Mesenchymal stem cell (in vitro differentiated cells and primary cell): ENCODE measurements at regions not wholly inside any gene's neighbourhood (a gene's known extent, or its start where the extent isn't known, plus 50 kb on each side); places are given as distances from the start of the nearest gene placed in this dataset.

Experiments
- DNase-seq: peaks from one replicate; pipeline ENCODE4 v3.0.0-alpha.2; 2013
- H2AFZ ChIP-seq: one replicate; pipeline ENCODE4 v1.6.1; 2013; ENCODE audit warnings: low read depth, mild to moderate bottlenecking, control low read depth, inconsistent platforms, low read length, moderate library complexity
- H2AK5ac ChIP-seq: 2 replicates; pipeline ENCODE4 v1.6.1; 2013; ENCODE audit warnings: low read length, moderate library complexity, mild to moderate bottlenecking, inconsistent platforms; ENCODE audit not compliant: severe bottlenecking
- H2BK120ac ChIP-seq: one replicate; pipeline ENCODE4 v1.6.1; 2013; ENCODE audit warnings: low read depth, mild to moderate bottlenecking, inconsistent platforms, low read length, moderate library complexity
- H2BK12ac ChIP-seq, 2 experiments: one replicate each; pipeline ENCODE4 v1.6.1; 2013; ENCODE audit warnings: inconsistent platforms in 2 of 2, low read length in 2 of 2, mild to moderate bottlenecking in 2 of 2, moderate library complexity in 2 of 2, control low read depth in 1 of 2
- H2BK15ac ChIP-seq: one replicate; pipeline ENCODE4 v1.6.1; 2013; ENCODE audit warnings: mild to moderate bottlenecking, low read depth, inconsistent platforms; ENCODE audit not compliant: poor library complexity, severe bottlenecking
- H2BK5ac ChIP-seq: 2 replicates; pipeline ENCODE4 v1.6.1; 2013; ENCODE audit warnings: low read depth, mild to moderate bottlenecking, low read length, control low read depth, inconsistent platforms; ENCODE audit not compliant: poor library complexity, severe bottlenecking
- H3K14ac ChIP-seq, 2 experiments: one replicate each; pipeline ENCODE4 v1.6.1; 2013; ENCODE audit warnings: inconsistent platforms in 2 of 2, low read length in 2 of 2, control low read depth in 1 of 2, mild to moderate bottlenecking in 1 of 2, moderate library complexity in 1 of 2
- H3K18ac ChIP-seq, 2 experiments: one replicate each; pipeline ENCODE4 v1.6.1; 2013; ENCODE audit warnings: inconsistent platforms in 2 of 2, low read length in 2 of 2, control low read depth in 1 of 2, low read depth in 1 of 2, mild to moderate bottlenecking in 1 of 2
- H3K23ac ChIP-seq, 2 experiments: one replicate each; pipeline ENCODE4 v1.6.1; 2013; ENCODE audit warnings: inconsistent platforms in 2 of 2, low read length in 2 of 2, mild to moderate bottlenecking in 2 of 2, moderate library complexity in 2 of 2, control low read depth in 1 of 2
- H3K27ac ChIP-seq: 2 replicates; pipeline ENCODE4 v1.5.1; 2013; ENCODE audit warnings: mild to moderate bottlenecking, moderate library complexity, low read length, control low read depth, inconsistent platforms; ENCODE audit not compliant: poor library complexity, severe bottlenecking
- H3K27me3 ChIP-seq, 2 experiments: 2 replicates each; pipeline versions ENCODE4 v1.6.1 to v1.7.0; 2013; ENCODE audit warnings: low read length in 2 of 2, mild to moderate bottlenecking in 2 of 2, moderate library complexity in 2 of 2, control low read depth in 1 of 2, inconsistent platforms in 1 of 2; ENCODE audit not compliant: control insufficient read depth in 1 of 2, insufficient read depth in 1 of 2
- H3K36me3 ChIP-seq, 2 experiments: 2 replicates each; pipeline versions ENCODE4 v1.6.1 to v1.7.0; 2013; ENCODE audit warnings: low read length in 2 of 2, control low read depth in 1 of 2, inconsistent platforms in 1 of 2, low read depth in 1 of 2, mild to moderate bottlenecking in 1 of 2; ENCODE audit not compliant: insufficient read depth in 2 of 2, control insufficient read depth in 1 of 2
- H3K4ac ChIP-seq, 2 experiments: one replicate each; pipeline ENCODE4 v1.6.1; 2013; ENCODE audit warnings: inconsistent platforms in 2 of 2, low read length in 2 of 2, mild to moderate bottlenecking in 2 of 2, moderate library complexity in 2 of 2, control low read depth in 1 of 2, low read depth in 1 of 2
- H3K4me1 ChIP-seq: 2 replicates; pipeline ENCODE4 v1.6.1; 2013; ENCODE audit warnings: low read depth, low read length, control low read depth; ENCODE audit not compliant: control insufficient read depth, insufficient read depth
- H3K4me2 ChIP-seq: 2 replicates; pipeline ENCODE4 v1.6.1; 2013; ENCODE audit warnings: low read length, mild to moderate bottlenecking, inconsistent platforms; ENCODE audit not compliant: poor library complexity, severe bottlenecking
- H3K4me3 ChIP-seq, 2 experiments: 2 replicates each; pipeline versions ENCODE4 v1.5.1 to v1.7.0; 2013; ENCODE audit warnings: low read length in 2 of 2, mild to moderate bottlenecking in 2 of 2, control low read depth in 1 of 2, low read depth in 1 of 2; ENCODE audit not compliant: insufficient read depth in 1 of 2
- H3K79me1 ChIP-seq: replicated peaks from 2 replicates; pipeline ENCODE4 v1.6.1; 2013; ENCODE audit warnings: mild to moderate bottlenecking, control low read depth, low read length, inconsistent platforms; ENCODE audit not compliant: poor library complexity, severe bottlenecking
- H3K9ac ChIP-seq: 2 replicates; pipeline ENCODE4 v1.7.0; 2013; ENCODE audit warnings: mild to moderate bottlenecking, low read length, moderate library complexity
- H3K9me3 ChIP-seq: 2 replicates; pipeline ENCODE4 v1.7.0; 2013; ENCODE audit warnings: mild to moderate bottlenecking, low read length; ENCODE audit not compliant: control insufficient read depth
- H4K8ac ChIP-seq: one replicate; pipeline ENCODE4 v1.6.1; 2013; ENCODE audit warnings: inconsistent platforms, mild to moderate bottlenecking, low read length, moderate library complexity
- H4K91ac ChIP-seq: one replicate; pipeline ENCODE4 v1.6.1; 2013; ENCODE audit warnings: mild to moderate bottlenecking, low read length, inconsistent platforms
- WGBS: methylation state at CpG from one replicate; pipeline ENCODE4 v1.1.7; 2013; ENCODE audit warnings: mixed read lengths; 5-methylcytosine and 5-hydroxymethylcytosine counted together

DNA sequence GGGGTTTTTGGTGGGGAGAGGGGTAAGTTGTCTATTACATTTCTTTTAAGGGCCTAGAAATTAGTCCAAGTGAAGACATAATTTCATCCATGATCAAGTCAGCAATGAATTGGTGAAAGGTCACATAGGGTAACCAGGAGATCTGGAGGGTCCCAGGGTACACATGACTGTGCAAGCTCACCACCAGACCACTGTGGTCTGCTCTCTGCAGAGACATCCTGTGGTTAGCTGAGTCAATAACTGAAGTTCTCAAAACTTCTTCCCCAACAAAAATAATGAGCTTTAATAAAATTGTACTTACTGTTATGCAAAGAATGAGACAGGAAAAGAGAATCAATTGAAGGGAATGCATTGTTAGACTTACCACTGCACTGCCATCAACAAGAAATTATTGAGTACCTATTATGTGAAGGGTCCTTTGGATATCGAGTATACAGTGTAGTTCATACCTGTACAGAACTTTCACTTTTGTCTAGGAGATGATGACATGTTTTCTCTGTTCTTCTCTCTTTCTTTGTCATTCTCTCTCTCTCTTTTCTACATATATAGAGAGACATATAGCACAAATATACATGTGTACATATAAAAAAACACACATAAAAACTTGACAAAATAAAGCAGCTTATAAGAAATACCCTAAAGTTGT is 209.8 kb downstream of the GJA1 start:
- H2BK5ac ChIP-seq, result no peak overlapping the region
- H4K8ac ChIP-seq, result no peak overlapping the region
- H3K23ac ChIP-seq, result no peak overlapping the region
- H3K36me3 ChIP-seq, result no peaks in the 10 kb centered on the region
- DNase-seq, result no peak
- H3K4me3 ChIP-seq, result no peak overlapping the region
- H3K9ac ChIP-seq, result no peak overlapping the region
- no peaks in the 10 kb centered on the region for H3K4me1 ChIP-seq
- H3K27ac ChIP-seq, result no peak overlapping the region
- no peak overlapping the region for H4K91ac ChIP-seq
- H3K79me1 ChIP-seq, result no peaks in the 10 kb centered on the region
- H2BK12ac ChIP-seq, result no peak overlapping the region
- WGBS, result 100% methylated on average over 1 of the region's 1 CpG
- H2AFZ ChIP-seq, result no peak overlapping the region
- no peaks in the 10 kb centered on the region for H3K9me3 ChIP-seq
- H3K27me3 ChIP-seq, result no peaks in the 10 kb centered on the region
- H2BK15ac ChIP-seq, result no peak overlapping the region
- no peak overlapping the region for H2AK5ac ChIP-seq
- H3K4ac ChIP-seq, result no peak overlapping the region
- H3K18ac ChIP-seq, result no peak overlapping the region
- no peak overlapping the region for H3K14ac ChIP-seq
- H2BK120ac ChIP-seq, result no peak overlapping the region
- H3K4me2 ChIP-seq, result no peak overlapping the region

- Histone ChIP-seq H2AFZ (no peak overlapping the region), H2BK12ac (no peak overlapping the region), H3K14ac (no peak overlapping the region), H3K4me2 (no peak overlapping the region), H4K91ac (no peak overlapping the region), H2BK15ac (no peak overlapping the region), H3K4me1 (no peaks in the 10 kb centered on the region), H2BK5ac (no peak overlapping the region), H3K9me3 (no peaks in the 10 kb centered on the region), H2AK5ac (no peak overlapping the region), H3K36me3 (no peaks in the 10 kb centered on the region), H3K9ac (no peak overlapping the region), H3K4me3 (no peak overlapping the region), H3K27ac (no peak overlapping the region), H3K4ac (no peak overlapping the region), H2BK120ac (no peak overlapping the region), H3K79me1 (no peaks in the 10 kb centered on the region), H3K27me3 (no peaks in the 10 kb centered on the region), H3K23ac (no peak overlapping the region), H4K8ac (no peak overlapping the region), H3K18ac (no peak overlapping the region)
- DNase-seq, result no peak
These were observed 212.5 kb downstream of the GJA1 start for GRCh38 chr6:121647905-121648304.

DNA sequence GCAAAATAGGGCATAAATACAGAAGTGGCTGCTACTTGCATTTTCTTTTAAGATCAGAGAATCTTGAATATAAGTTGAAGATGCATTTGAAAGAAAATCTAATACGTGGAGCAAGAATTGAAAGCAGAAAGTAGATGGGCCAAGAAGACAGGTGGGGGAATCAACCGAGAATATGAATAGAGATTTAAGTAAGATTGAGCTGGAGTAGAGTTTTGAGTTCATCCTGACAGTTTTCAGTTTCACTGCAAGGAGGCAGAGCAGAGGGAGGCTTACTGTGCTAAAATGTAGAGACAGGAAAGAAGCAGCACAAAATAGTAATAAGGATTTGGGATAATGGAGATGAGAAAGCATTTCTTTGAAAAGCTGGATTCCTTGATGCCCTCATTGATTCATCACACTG is 214.5 kb downstream of the GJA1 start:
- Histone ChIP-seq H2AK5ac (no peak overlapping the region), H3K9me3 (no peaks in the 10 kb centered on the region), H3K23ac (no peak overlapping the region), H3K4me1 (no peaks in the 10 kb centered on the region), H2BK15ac (no peak overlapping the region), H3K9ac (no peak overlapping the region), H3K36me3 (no peaks in the 10 kb centered on the region), H3K4me3 (no peak overlapping the region), H2BK120ac (no peak overlapping the region), H3K27me3 (no peaks in the 10 kb centered on the region), H3K4me2 (no peak overlapping the region), H3K14ac (no peak overlapping the region), H4K8ac (no peak overlapping the region), H3K4ac (peak overlapping the region in 1 of 2 experiments; percentile 16), H3K18ac (no peak overlapping the region), H2AFZ (no peak overlapping the region), H3K79me1 (no peaks in the 10 kb centered on the region), H4K91ac (no peak overlapping the region), H2BK12ac (peak overlapping the region in 1 of 2 experiments; percentile 9), H3K27ac (no peak overlapping the region), H2BK5ac (no peak overlapping the region)
- 96% methylated on average over 2 of the region's 2 CpGs for WGBS
- DNase-seq, result no peak

- no peak overlapping the region for H2AK5ac ChIP-seq
- no peak overlapping the region for H3K4me2 ChIP-seq
- peak; percentile 50 for DNase-seq
- H2BK5ac ChIP-seq, result no peak overlapping the region
- H3K27ac ChIP-seq, result no peak overlapping the region
- H2BK120ac ChIP-seq, result no peak overlapping the region
- H3K18ac ChIP-seq, result peak overlapping the region in 1 of 2 experiments; percentile 76
- H3K79me1 ChIP-seq, result no peaks in the 10 kb centered on the region
- no peak overlapping the region for H4K91ac ChIP-seq
- H3K4ac ChIP-seq, result no peak overlapping the region
- no peak overlapping the region for H2BK15ac ChIP-seq
- no peaks in the 10 kb centered on the region for H3K27me3 ChIP-seq
- no peaks in the 10 kb centered on the region for H3K9me3 ChIP-seq
- H3K4me3 ChIP-seq, result no peak overlapping the region
- H3K23ac ChIP-seq, result no peak overlapping the region
- H2BK12ac ChIP-seq, result peak overlapping the region in 1 of 2 experiments; percentile 61
- no peak overlapping the region for H3K14ac ChIP-seq
- no peak overlapping the region for H3K9ac ChIP-seq
- no peaks in the 10 kb centered on the region for H3K36me3 ChIP-seq
- no peak overlapping the region for H2AFZ ChIP-seq
- 0% methylated on average over 1 of the region's 1 CpG for WGBS
- H3K4me1 ChIP-seq, result no peaks in the 10 kb centered on the region
- no peak overlapping the region for H4K8ac ChIP-seq
These were observed 216.0 kb downstream of the GJA1 start for GRCh38 chr6:121651420-121651819.
